A549 (cell line): ENCODE measurements at regions not wholly inside any gene's neighbourhood (a gene's known extent, or its start where the extent isn't known, plus 50 kb on each side); places are given as distances from the start of the nearest gene placed in this dataset.

Experiments used
- CTCF ChIP-seq: fragments of >200 bp; sonication (Bioruptor Twin); formaldehyde crosslinking; IDR thresholded peaks from 3 replicates; pipeline ENCODE4 v1.5.1; 2016
- E2F6 ChIP-seq: IDR thresholded peaks from 2 replicates; pipeline ENCODE4 v1.6.1; 2012; ENCODE audit warnings: low read depth, borderline replicate concordance
- EP300 ChIP-seq, 2 experiments: fragments of >200 bp; sonication (Bioruptor Twin); formaldehyde crosslinking; IDR thresholded peaks; 2 replicates in 1 of 2; 3 replicates in 1 of 2; pipeline ENCODE4 v1.6.1; 2016 to 2017
- GATA3 ChIP-seq: IDR thresholded peaks from 2 replicates; pipeline ENCODE4 v1.6.1; 2012; ENCODE audit warnings: borderline replicate concordance
- MYC ChIP-seq: IDR thresholded peaks from 2 replicates; pipeline ENCODE4 v1.6.1; 2012; ENCODE audit warnings: mild to moderate bottlenecking, inconsistent platforms, low read length, improper control_type of control experiment, borderline replicate concordance
- POLR2A ChIP-seq: IDR thresholded peaks from 2 replicates; pipeline ENCODE4 v1.6.1; 2012; ENCODE audit warnings: mild to moderate bottlenecking, low read length
- POLR2AphosphoS2 ChIP-seq: conservative IDR thresholded peaks from 2 replicates; pipeline ENCODE4 v1.6.1; 2012; ENCODE audit warnings: low read length, improper control_type of control experiment, inconsistent platforms
- REST ChIP-seq: fragments of 200-600 bp; sonication (generic); IDR thresholded peaks from 2 replicates; pipeline ENCODE4 v1.6.1; 2016; ENCODE audit warnings: antibody characterized with exemption, mild to moderate bottlenecking, moderate library complexity
- USF2 ChIP-seq: fragments of 450-650 bp; IDR thresholded peaks from 2 replicates; pipeline ENCODE4 v1.6.1; 2014; ENCODE audit warnings: antibody characterized with exemption
- ZNF302 ChIP-seq: fragments of 250-450 bp; sonication (Bioruptor Pico); IDR thresholded peaks from 2 replicates; pipeline ENCODE4 v1.9.0; 2021; ENCODE audit warnings: inconsistent platforms, mild to moderate bottlenecking, moderate library complexity

- TF ChIP-seq CTCF = no peak
- no peak for TF ChIP-seq POLR2AphosphoS2
- TF ChIP-seq MYC = no peak
- TF ChIP-seq POLR2A = no peak
- TF ChIP-seq ZNF302 (CRISPR knock-in tag) = no peak
- TF ChIP-seq REST = no peak
- TF ChIP-seq EP300 (IDR thresholded peaks at IDR 0.05) = no peak
- TF ChIP-seq E2F6 = no peak
- TF ChIP-seq GATA3 = no peak
- no peak for TF ChIP-seq USF2
These were observed 472.8 kb downstream of the PLCL1 start for GRCh38 chr2:198277181-198277580.
